B cell (primary cell): ENCODE measurements at regions not wholly inside any gene's neighbourhood (a gene's known extent, or its start where the extent isn't known, plus 50 kb on each side); places are given as distances from the start of the nearest gene placed in this dataset.

ENCODE experiments used
- CTCF ChIP-seq: fragments of 200-600 bp; IDR thresholded peaks from one replicate; pipeline ENCODE4 v1.8.0; 2022; ENCODE audit warnings: antibody characterized with exemption, mild to moderate bottlenecking
- EZH2 ChIP-seq: IDR thresholded peaks from 2 replicates; pipeline ENCODE4 v1.6.1; 2012; ENCODE audit warnings: borderline replicate concordance, low read depth, mild to moderate bottlenecking, moderate library complexity, low read length; ENCODE audit not compliant: insufficient read depth, poor library complexity, severe bottlenecking

GRCh38 chr1:99385852-99386251, 121.6 kb downstream of the PLPPR4 start:
- TF ChIP-seq CTCF (no peak), EZH2 (no peak)
